SIG-M5 treated with dmso at 0.1 percent for 504 hours (cell line): ENCODE measurements at regions not wholly inside any gene's neighbourhood (a gene's known extent, or its start where the extent isn't known, plus 50 kb on each side); places are given as distances from the start of the nearest gene placed in this dataset.

ENCODE experiments used
- DNase-seq: peaks from one replicate; lab custom pipeline; 2025; ENCODE audit not compliant: unreplicated experiment; lab: John Stamatoyannopoulos, UW

- DNase-seq: no peak
These were observed 211.8 kb downstream of the DTHD1 start for GRCh38 chr4:36493251-36493650.

GRCh38 chr4:36494016-36494415 is 212.6 kb downstream of the DTHD1 start:
- no peak for DNase-seq

GRCh38 chr4:36494747-36495146 is 213.3 kb downstream of the DTHD1 start:
- no peak for DNase-seq

- DNase-seq: no peak
These were observed 220.9 kb downstream of the DTHD1 start for GRCh38 chr4:36502350-36502749.

- DNase-seq: no peak
These were observed 227.0 kb downstream of the DTHD1 start for GRCh38 chr4:36508394-36508793.

- no peak for DNase-seq
These were observed 228.4 kb downstream of the DTHD1 start for GRCh38 chr4:36509845-36510244.

GRCh38 chr4:36511785-36512184 is 230.4 kb downstream of the DTHD1 start:
- DNase-seq: no peak

- DNase-seq: no peak
These were observed 235.2 kb downstream of the DTHD1 start for GRCh38 chr4:36516522-36517095.

- no peak for DNase-seq
These were observed 241.8 kb downstream of the DTHD1 start for GRCh38 chr4:36523182-36523581.

GRCh38 chr4:36532670-36533379 is 251.4 kb downstream of the DTHD1 start:
- no peak for DNase-seq

GRCh38 chr4:36533944-36534343 is 252.5 kb downstream of the DTHD1 start:
- DNase-seq: no peak

- DNase-seq: no peak
These were observed 266.0 kb downstream of the DTHD1 start for GRCh38 chr4:36547383-36547782.

- DNase-seq: no peak
These were observed 267.8 kb downstream of the DTHD1 start for GRCh38 chr4:36549252-36549651.

- DNase-seq: no peak
These were observed 268.6 kb downstream of the DTHD1 start for GRCh38 chr4:36549992-36550391.

- no peak for DNase-seq
These were observed 270.3 kb downstream of the DTHD1 start for GRCh38 chr4:36551697-36552214.

GRCh38 chr4:36553029-36553428 is 271.6 kb downstream of the DTHD1 start:
- no peak for DNase-seq

- DNase-seq: no peak
These were observed 272.0 kb downstream of the DTHD1 start for GRCh38 chr4:36553453-36553852.

- no peak for DNase-seq
These were observed 275.6 kb downstream of the DTHD1 start for GRCh38 chr4:36556984-36557383.

GRCh38 chr4:36568575-36568974 is 287.2 kb downstream of the DTHD1 start:
- DNase-seq: no peak

- DNase-seq: no peak
These were observed 292.0 kb downstream of the DTHD1 start for GRCh38 chr4:36573441-36573840.

GRCh38 chr4:36574816-36575215 is 293.4 kb downstream of the DTHD1 start:
- no peak for DNase-seq

- no peak for DNase-seq
These were observed 300.8 kb downstream of the DTHD1 start for GRCh38 chr4:36582198-36582597.
